Effector memory CD4-positive, alpha-beta T cell (primary cell): ENCODE measurements at regions not wholly inside any gene's neighbourhood (a gene's known extent, or its start where the extent isn't known, plus 50 kb on each side); places are given as distances from the start of the nearest gene placed in this dataset.

Experiments used
- DNase-seq, 3 donors: peaks; one replicate each; pipeline ENCODE4 v3.0.0-alpha.2; 2020
- H3K27ac ChIP-seq: 2 replicates; pipeline ENCODE4 v1.7.0; 2013; ENCODE audit warnings: mild to moderate bottlenecking, low read length, moderate library complexity; ENCODE audit not compliant: insufficient read depth, poor library complexity, severe bottlenecking
- H3K27me3 ChIP-seq: replicated peaks from 2 replicates; pipeline ENCODE4 v1.7.0; 2013; ENCODE audit warnings: mild to moderate bottlenecking, low read length; ENCODE audit not compliant: insufficient read depth, control insufficient read depth, poor library complexity, severe bottlenecking
- H3K36me3 ChIP-seq: 2 replicates; pipeline ENCODE4 v1.7.0; 2013; ENCODE audit warnings: mild to moderate bottlenecking, low read length, moderate library complexity; ENCODE audit not compliant: control insufficient read depth, insufficient read depth
- H3K4me1 ChIP-seq: 2 replicates; pipeline ENCODE4 v1.7.0; 2013; ENCODE audit warnings: low read length, mild to moderate bottlenecking; ENCODE audit not compliant: control insufficient read depth, insufficient read depth, poor library complexity, severe bottlenecking
- H3K4me3 ChIP-seq: 2 replicates; pipeline ENCODE4 v1.7.0; 2013; ENCODE audit warnings: low read length, low read depth, mild to moderate bottlenecking; ENCODE audit not compliant: insufficient read depth, poor library complexity, severe bottlenecking
- H3K9me3 ChIP-seq: 2 replicates; pipeline ENCODE4 v1.7.0; 2013; ENCODE audit warnings: mild to moderate bottlenecking, low read length, moderate library complexity; ENCODE audit not compliant: control insufficient read depth

GRCh38 chr4:151830168-151830567 is 69.4 kb upstream of the GATB start:
- DNase-seq = no peak
- H3K36me3 ChIP-seq = no peaks in the 10 kb centered on the region
- no peak overlapping the region for H3K27ac ChIP-seq
- no peaks in the 10 kb centered on the region for H3K4me1 ChIP-seq
- H3K4me3 ChIP-seq = no peak overlapping the region
- H3K27me3 ChIP-seq = no peaks in the 10 kb centered on the region
- H3K9me3 ChIP-seq = no peaks in the 10 kb centered on the region

- Histone ChIP-seq H3K4me3 (no peak overlapping the region), H3K27ac (no peak overlapping the region), H3K36me3 (no peaks in the 10 kb centered on the region), H3K27me3 (no peaks in the 10 kb centered on the region), H3K9me3 (no peaks in the 10 kb centered on the region), H3K4me1 (no peaks in the 10 kb centered on the region)
- no peak for DNase-seq
Measured at GRCh38 chr4:151829309-151829708, 68.5 kb upstream of the GATB start.

- no peak overlapping the region for H3K27ac ChIP-seq
- H3K9me3 ChIP-seq = no peaks in the 10 kb centered on the region
- H3K27me3 ChIP-seq = no peaks in the 10 kb centered on the region
- DNase-seq = no peak
- no peak overlapping the region for H3K4me3 ChIP-seq
- no peaks in the 10 kb centered on the region for H3K36me3 ChIP-seq
- no peaks in the 10 kb centered on the region for H3K4me1 ChIP-seq
Measured at GRCh38 chr4:151824656-151825055, 63.8 kb upstream of the GATB start.

- Histone ChIP-seq H3K9me3 (no peaks in the 10 kb centered on the region), H3K27me3 (no peaks in the 10 kb centered on the region), H3K4me3 (no peak overlapping the region), H3K36me3 (no peaks in the 10 kb centered on the region), H3K4me1 (no peaks in the 10 kb centered on the region), H3K27ac (no peak overlapping the region)
- no peak for DNase-seq
Measured at GRCh38 chr4:151822331-151822730, 61.5 kb upstream of the GATB start.

GRCh38 chr4:151820004-151820403 is 59.2 kb upstream of the GATB start:
- no peak overlapping the region for H3K27ac ChIP-seq
- DNase-seq = no peak
- no peaks in the 10 kb centered on the region for H3K9me3 ChIP-seq
- H3K27me3 ChIP-seq = no peaks in the 10 kb centered on the region
- H3K4me3 ChIP-seq = no peak overlapping the region
- H3K36me3 ChIP-seq = no peaks in the 10 kb centered on the region
- no peaks in the 10 kb centered on the region for H3K4me1 ChIP-seq

GRCh38 chr4:151811403-151811802 is 50.6 kb upstream of the GATB start:
- no peaks in the 10 kb centered on the region for H3K36me3 ChIP-seq
- no peak for DNase-seq
- no peak overlapping the region for H3K27ac ChIP-seq
- no peaks in the 10 kb centered on the region for H3K27me3 ChIP-seq
- no peaks in the 10 kb centered on the region for H3K4me1 ChIP-seq
- H3K9me3 ChIP-seq = no peaks in the 10 kb centered on the region
- no peak overlapping the region for H3K4me3 ChIP-seq
